Ovary (tissue), 7 donors: ENCODE measurements at regions not wholly inside any gene's neighbourhood (a gene's known extent, or its start where the extent isn't known, plus 50 kb on each side); places are given as distances from the start of the nearest gene placed in this dataset.

Experiments
- DNase-seq, 5 donors: peaks; one replicate each; pipeline ENCODE4 v3.0.0-alpha.2; 2019 to 2020
- H3K27ac ChIP-seq, 2 donors: fragments of 200-600 bp; one replicate each; pipeline versions ENCODE4 v1.5.1 to v1.8.0; 2019 to 2022
- H3K27me3 ChIP-seq: fragments of 200-600 bp; one replicate; pipeline ENCODE4 v1.8.0; 2022
- H3K36me3 ChIP-seq: fragments of 200-600 bp; sonication (generic); one replicate; pipeline ENCODE4 v1.5.1; 2019
- H3K4me1 ChIP-seq: one replicate; pipeline ENCODE4 v1.8.1; 2013; ENCODE audit warnings: mild to moderate bottlenecking, moderate library complexity; ENCODE audit not compliant: insufficient read depth
- H3K4me3 ChIP-seq: fragments of 200-600 bp; sonication (generic); one replicate; pipeline ENCODE4 v1.5.1; 2017
- H3K9me3 ChIP-seq, 2 donors: fragments of 200-600 bp in 1 of 2; sonication (generic) in 1 of 2; one replicate each; pipeline versions ENCODE4 v1.5.1 to v1.8.1; 2013 to 2019; ENCODE audit warnings: mild to moderate bottlenecking in 1 of 2, moderate library complexity in 1 of 2
- EP300 ChIP-seq: sonication (generic); formaldehyde crosslinking; IDR thresholded peaks from one replicate; pipeline ENCODE4 v1.6.1; 2017; ENCODE audit warnings: antibody characterized with exemption
- POLR2A ChIP-seq: fragments of 450-650 bp; IDR thresholded peaks from one replicate; pipeline ENCODE4 v1.6.1; 2017; ENCODE audit warnings: antibody characterized with exemption, mild to moderate bottlenecking, moderate library complexity
- WGBS, 3 donors: extraction: QIAGEN DNeasy Blood & Tissue Kit in 1 of 3; methylation state at CpG; one replicate each; pipeline versions ENCODE4 v1.1.5 to v1.1.7; 2013 to 2017; 5-methylcytosine and 5-hydroxymethylcytosine counted together
- intact Hi-C, 4 donors: fragments of 100-400 bp; cut with DNase I; formaldehyde crosslinking; loops; one replicate each; pipeline versions ENCODE4 v1.11.0 to v1.15.1; 2022 to 2023
- TF ChIP-seq, protein P1 (sequence below), 3 donors: fragments of 450-650 bp in 2 of 3; fragments of 200-600 bp in 1 of 3; IDR thresholded peaks; one replicate each; pipeline versions ENCODE4 v1.5.1 to v1.8.0; 2016 to 2022; ENCODE audit warnings: antibody characterized with exemption in 3 of 3, mild to moderate bottlenecking in 1 of 3
- donor health status: DM: no; HTN: no; CAD: no; lungs with moderate emphysema.
- donor health status: DM: no; HTN: no; CAD: no.
- donor health status: Bipolar disorder and iron deficiency.
- donor health status: DM: no; HTN: no; CAD: no.
- donor health status: DM: yes; HTN: yes; CAD: no.

DNA sequence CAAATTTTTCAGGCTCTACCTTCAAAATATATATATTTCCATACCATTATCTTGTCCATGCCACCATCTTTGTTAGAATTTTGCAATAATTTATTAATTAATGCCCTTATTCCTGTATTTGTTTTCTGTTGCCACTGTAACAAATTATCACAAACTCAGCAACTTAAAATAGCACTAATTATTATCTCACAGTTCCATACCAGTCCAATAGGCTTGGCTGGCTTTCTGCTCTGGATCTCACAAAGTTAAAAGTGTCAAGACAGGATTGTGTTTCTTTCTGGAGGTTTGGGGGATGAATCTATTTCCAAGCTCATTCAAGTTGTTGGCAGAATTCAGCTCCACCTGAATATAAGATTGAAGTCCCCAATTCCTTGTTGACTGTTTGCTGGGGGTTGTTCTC is 58.6 kb upstream of the SLC38A4 start:
- TF ChIP-seq, protein P1, sequence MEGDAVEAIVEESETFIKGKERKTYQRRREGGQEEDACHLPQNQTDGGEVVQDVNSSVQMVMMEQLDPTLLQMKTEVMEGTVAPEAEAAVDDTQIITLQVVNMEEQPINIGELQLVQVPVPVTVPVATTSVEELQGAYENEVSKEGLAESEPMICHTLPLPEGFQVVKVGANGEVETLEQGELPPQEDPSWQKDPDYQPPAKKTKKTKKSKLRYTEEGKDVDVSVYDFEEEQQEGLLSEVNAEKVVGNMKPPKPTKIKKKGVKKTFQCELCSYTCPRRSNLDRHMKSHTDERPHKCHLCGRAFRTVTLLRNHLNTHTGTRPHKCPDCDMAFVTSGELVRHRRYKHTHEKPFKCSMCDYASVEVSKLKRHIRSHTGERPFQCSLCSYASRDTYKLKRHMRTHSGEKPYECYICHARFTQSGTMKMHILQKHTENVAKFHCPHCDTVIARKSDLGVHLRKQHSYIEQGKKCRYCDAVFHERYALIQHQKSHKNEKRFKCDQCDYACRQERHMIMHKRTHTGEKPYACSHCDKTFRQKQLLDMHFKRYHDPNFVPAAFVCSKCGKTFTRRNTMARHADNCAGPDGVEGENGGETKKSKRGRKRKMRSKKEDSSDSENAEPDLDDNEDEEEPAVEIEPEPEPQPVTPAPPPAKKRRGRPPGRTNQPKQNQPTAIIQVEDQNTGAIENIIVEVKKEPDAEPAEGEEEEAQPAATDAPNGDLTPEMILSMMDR (IDR thresholded peaks at IDR 0.05), result no peak
- TF ChIP-seq POLR2A, result no peak
- TF ChIP-seq EP300, result no peak
- no peak overlapping the region for H3K4me3 ChIP-seq
- no peak for DNase-seq
- no peaks in the 10 kb centered on the region for H3K4me1 ChIP-seq
- no peak overlapping the region for H3K27ac ChIP-seq
- H3K27me3 ChIP-seq, result no peaks in the 10 kb centered on the region
- intact Hi-C loops, result no loop called here
- H3K9me3 ChIP-seq, result no peaks in the 10 kb centered on the region
- no peaks in the 10 kb centered on the region for H3K36me3 ChIP-seq

DNA sequence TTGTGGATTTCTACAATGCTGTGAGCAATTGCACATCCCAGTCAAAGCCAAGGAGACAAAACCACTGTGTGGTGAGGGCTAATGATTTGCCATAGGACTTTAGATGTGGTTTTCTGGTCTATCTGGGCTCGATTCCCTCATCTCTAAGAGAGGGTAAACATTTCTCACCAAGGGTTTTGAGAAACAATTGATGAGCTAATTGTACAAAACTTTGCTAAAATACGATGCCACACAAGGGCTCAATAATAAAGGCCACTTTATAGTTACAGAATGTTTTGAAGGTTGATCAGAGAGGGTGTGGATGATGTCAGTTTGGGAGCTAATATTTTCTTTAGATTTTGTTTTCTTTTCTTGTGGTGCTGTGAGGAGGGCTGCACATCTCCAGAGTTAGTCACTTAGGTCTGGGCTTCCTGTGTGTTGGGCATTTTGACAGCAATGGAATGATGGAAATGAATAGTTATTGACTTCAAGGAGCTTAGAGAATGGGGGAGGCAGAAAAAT is 60.8 kb upstream of the SLC38A4 start:
- H3K4me1 ChIP-seq, result no peaks in the 10 kb centered on the region
- intact Hi-C loops, result no loop called here
- TF ChIP-seq, protein P1 (IDR thresholded peaks at IDR 0.05), result no peak
- TF ChIP-seq EP300 (no peak), POLR2A (no peak)
- no peaks in the 10 kb centered on the region for H3K36me3 ChIP-seq
- no peaks in the 10 kb centered on the region for H3K27me3 ChIP-seq
- H3K4me3 ChIP-seq, result no peak overlapping the region
- no peak for DNase-seq
- H3K9me3 ChIP-seq, result no peaks in the 10 kb centered on the region
- no peak overlapping the region for H3K27ac ChIP-seq
- WGBS, 3 donors, result 53 to 68% (median 62%) methylated on average over 2 of the region's 2 CpGs

DNA sequence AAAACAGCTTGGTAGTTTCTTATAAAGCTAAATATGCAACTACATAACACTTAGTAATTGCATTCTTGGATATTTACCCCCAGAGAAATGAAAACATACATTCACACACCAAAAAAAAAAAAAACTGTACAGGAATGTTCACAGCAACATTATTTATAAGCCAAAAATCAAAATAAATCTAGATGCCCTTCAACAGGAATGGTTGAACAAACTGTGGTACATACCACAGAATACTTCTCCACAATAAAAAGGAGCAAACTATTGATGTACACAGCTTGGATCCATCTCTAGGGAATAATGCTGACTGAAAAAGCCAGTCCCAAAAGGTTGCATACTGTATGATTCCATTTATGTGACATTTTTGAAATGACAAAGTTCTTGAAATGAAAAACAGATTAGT is 62.1 kb upstream of the SLC38A4 start:
- Histone ChIP-seq H3K27me3 (no peaks in the 10 kb centered on the region), H3K4me1 (no peaks in the 10 kb centered on the region), H3K36me3 (no peaks in the 10 kb centered on the region), H3K9me3 (no peaks in the 10 kb centered on the region), H3K27ac (no peak overlapping the region), H3K4me3 (no peak overlapping the region)
- intact Hi-C loops, result no loop called here
- no peak for DNase-seq
- no peak for TF ChIP-seq EP300
- no peak for TF ChIP-seq POLR2A
- TF ChIP-seq, protein P1 (IDR thresholded peaks at IDR 0.05), result no peak

DNA sequence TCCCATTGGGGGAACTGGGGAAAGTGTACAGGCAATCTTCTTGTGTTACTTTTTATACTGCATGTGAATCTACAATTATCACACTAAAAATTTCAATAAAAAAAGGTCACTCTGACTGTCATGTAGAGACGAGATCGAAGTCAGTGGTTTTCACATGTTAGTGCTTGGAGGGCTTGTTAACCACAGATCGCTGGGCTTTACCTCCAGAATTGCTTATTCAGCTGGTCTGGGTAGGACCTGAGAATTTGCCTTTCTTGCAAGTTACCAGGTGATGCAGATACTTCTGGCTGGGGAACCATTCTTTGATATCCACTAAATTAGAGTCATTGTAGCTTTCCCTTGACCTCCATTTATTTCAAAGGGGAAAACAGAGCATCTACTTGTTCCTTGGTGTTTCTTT is 62.8 kb upstream of the SLC38A4 start:
- H3K27ac ChIP-seq, result no peak overlapping the region
- H3K9me3 ChIP-seq, result no peaks in the 10 kb centered on the region
- WGBS, 3 donors, result 82 to 94% (median 88%) methylated on average over 3 of the region's 3 CpGs
- intact Hi-C loops, result no loop called here
- no peaks in the 10 kb centered on the region for H3K36me3 ChIP-seq
- no peak overlapping the region for H3K4me3 ChIP-seq
- H3K27me3 ChIP-seq, result no peaks in the 10 kb centered on the region
- no peaks in the 10 kb centered on the region for H3K4me1 ChIP-seq
- no peak for DNase-seq
- TF ChIP-seq EP300 (no peak), POLR2A (no peak)
- TF ChIP-seq, protein P1 (IDR thresholded peaks at IDR 0.05), result no peak

DNA sequence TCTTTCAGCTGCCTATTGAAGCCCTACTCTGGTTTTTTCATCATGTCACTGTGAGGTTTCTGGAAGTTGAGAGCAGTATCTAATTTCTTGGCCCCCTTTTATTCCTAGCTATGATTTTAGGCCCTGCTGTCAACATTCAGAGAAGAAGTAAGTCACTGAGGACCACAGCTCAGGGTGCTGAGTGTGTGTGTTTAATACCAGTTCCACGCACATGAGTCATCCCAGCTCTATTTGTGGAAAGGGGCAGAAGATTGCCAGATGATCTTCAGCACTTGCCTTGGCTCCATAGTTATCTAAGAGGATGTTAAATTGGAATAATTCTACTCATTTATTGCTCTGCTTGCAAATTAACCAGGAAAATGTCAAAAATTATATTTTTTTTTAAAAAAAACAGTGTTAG is 65.5 kb upstream of the SLC38A4 start:
- intact Hi-C loops, result no loop called here
- WGBS, 3 donors, result 64 to 91% (median 83%) methylated on average over 1 of the region's 1 CpG

More for the DNA sequence above, 65.5 kb upstream of the SLC38A4 start:
- Histone ChIP-seq H3K4me1 (no peaks in the 10 kb centered on the region), H3K36me3 (no peaks in the 10 kb centered on the region), H3K27me3 (no peaks in the 10 kb centered on the region), H3K27ac (no peak overlapping the region), H3K9me3 (no peaks in the 10 kb centered on the region), H3K4me3 (no peak overlapping the region)
- no peak for DNase-seq
- TF ChIP-seq, protein P1 (IDR thresholded peaks at IDR 0.05), result no peak
- TF ChIP-seq POLR2A (no peak), EP300 (no peak)
